Islet of Langerhans (tissue), 1 donor: ENCODE measurements at regions not wholly inside any gene's neighbourhood (a gene's known extent, or its start where the extent isn't known, plus 50 kb on each side); places are given as distances from the start of the nearest gene placed in this dataset.
A peak's percentile ranks its signal among the peaks of the same experiment; 100 is the strongest.

Experiments used
- FAIRE-seq: peaks from one replicate; lab custom pipeline; 2011; peaks lifted over from hg19 to GRCh38; lab: Jason Lieb, UNC

DNA sequence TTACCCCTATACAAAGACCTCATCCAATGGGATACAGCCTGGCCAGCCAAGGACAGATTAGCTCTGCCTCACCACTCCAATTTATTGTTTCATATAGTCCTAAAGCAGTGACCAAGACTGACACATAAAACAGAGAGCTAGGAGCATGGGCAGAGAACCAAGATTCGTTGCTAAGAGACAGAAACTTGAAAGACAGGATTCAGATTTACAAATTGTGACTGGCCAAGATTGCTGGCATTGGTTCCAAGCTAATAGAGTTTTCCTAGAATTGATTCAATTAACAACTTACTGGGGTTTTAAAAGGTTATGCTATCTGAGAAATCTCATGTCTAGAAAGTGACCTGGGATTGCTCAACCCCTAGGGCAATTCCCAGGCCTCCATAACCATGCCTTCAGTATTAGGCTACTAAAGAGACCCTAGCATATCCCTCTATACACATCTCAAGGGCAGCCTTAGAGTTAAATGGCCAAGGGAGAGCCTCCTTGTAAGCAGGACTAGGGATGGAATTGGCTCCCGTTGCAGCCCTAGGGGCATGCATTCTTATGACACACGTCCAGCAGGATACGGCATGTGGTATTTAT, 75.6 kb downstream of the ICOS start:
- FAIRE-seq = no peak

- no peak for FAIRE-seq
These were observed 78.7 kb downstream of the ICOS start for GRCh38 chr2:204015118-204015843.

DNA sequence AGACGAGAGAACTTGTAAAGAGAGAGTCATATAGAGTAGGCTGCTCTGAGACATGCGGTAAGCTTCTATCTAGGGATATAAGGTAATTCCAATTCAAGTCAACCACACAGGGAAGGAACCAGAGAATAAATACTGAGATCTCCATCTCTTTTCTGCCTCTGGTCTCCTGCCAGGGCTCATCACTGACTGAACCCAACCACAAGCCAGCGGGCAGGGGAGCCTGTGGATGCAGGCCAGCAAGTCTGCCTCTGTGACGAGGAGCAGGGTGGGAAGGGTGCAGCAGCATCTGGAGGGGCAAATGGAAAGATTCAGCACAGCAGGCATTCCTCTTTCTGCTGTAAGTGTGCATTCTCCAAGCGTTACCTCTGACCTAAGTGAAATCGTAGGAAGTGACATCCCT, 82.2 kb downstream of the ICOS start:
- no peak for FAIRE-seq

DNA sequence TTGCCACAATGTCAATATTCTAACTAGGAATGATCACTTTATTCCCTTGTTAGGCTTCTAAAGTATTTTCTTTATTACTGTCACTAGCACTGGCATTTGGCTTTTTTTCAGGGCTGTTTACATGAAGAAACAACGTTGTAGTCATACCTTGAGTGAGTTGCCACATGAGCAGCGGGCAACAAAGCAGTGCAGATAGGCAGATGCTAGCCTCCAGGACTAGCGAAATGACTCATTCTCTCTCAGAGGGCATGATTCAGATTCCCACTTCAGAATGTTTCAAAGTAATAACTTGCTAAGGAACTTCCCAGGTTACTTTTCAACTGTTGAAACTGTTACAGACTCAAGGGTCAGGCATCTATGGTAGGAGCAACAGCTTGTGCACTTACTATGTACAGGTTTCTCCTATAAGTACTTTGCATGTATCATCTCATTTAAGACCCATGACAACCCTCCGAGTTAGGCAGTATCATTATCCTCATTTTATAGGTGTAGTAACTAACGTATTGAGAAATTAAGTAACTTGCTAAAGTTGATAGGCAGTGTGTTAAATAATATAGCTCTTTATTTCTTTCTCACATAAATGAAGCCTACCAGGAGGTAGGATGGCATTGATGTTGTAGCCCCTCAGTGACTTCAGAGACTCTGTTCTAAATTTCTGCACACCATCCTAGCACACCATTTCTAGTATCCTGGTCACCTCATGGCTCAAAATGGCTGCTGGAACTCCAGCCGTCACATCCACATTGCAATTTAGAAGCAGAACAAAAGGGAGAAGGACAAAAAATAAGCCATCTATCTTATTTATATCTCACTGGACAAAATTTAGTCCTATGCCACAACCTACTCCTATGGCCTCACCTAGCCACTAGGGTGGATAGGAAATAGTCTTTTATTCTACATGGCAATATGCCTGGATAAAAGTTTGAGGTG, 83.3 kb downstream of the ICOS start:
- FAIRE-seq = no peak

DNA sequence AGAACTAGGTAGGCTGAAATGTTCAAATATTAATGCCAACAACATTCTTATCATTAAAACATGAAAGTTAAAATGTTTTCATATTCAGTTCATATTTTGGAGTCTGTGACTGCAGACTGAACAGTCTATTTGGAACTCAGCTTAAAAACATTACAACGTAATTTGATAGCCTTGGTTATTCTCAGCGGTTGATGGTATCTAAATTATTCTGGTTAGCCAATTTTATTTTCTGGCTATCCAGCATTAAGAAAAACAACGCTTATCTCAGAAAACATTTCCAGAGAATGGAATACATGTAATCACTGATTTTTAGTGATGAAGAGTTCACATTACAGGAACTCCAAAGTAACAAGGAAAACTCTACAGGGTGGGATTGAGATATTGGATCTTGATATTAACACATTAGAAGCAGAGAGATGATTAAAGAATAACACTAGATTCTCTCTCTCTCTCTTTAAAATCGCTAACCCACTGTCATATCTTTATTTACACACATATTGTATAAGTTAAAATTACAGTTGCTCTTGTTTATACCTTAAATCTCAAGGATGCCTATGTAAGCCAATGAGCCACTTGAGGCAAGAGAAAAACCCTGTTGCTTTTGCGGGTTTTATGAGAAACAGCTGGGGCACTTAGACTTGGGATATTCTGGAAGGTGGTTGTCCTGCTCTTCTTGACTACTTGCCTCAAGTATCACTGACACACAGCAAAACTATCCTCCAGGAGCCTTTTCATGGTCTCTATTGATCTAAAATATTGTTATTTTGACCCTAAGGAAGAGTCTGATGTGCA, 84.9 kb downstream of the ICOS start:
- no peak for FAIRE-seq

DNA sequence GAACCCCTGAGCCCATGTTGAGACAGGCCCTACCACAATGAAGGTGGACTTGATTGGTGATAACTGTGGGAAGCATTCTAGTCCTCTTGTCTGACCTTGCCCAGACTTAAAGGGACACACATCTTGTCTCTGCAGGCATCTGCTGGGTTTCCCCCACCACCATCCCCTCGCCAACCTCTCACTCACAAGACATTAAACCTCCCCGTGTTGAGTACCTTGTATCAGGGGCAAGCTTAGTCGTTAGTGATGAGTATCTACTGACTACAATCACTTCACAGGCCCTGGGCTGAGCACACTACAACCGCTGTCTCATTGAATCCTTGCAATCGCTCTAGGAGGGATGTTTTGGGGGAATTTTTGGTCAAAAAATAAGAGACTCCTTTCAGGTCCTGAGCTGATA, 86.0 kb downstream of the ICOS start:
- no peak for FAIRE-seq

- no peak for FAIRE-seq
These were observed 86.5 kb downstream of the ICOS start for GRCh38 chr2:204023088-204023487.

GRCh38 chr2:204024503-204024902, 87.9 kb downstream of the ICOS start:
- FAIRE-seq = peak; percentile 86

GRCh38 chr2:204024906-204025475, 88.4 kb downstream of the ICOS start:
- no peak for FAIRE-seq

- FAIRE-seq = no peak
These were observed 89.7 kb downstream of the ICOS start for GRCh38 chr2:204026294-204026693.

GRCh38 chr2:204027091-204027490, 90.5 kb downstream of the ICOS start:
- no peak for FAIRE-seq

GRCh38 chr2:204030322-204030721, 93.8 kb downstream of the ICOS start:
- no peak for FAIRE-seq

- FAIRE-seq = no peak
These were observed 94.5 kb downstream of the ICOS start for GRCh38 chr2:204031056-204031455.

DNA sequence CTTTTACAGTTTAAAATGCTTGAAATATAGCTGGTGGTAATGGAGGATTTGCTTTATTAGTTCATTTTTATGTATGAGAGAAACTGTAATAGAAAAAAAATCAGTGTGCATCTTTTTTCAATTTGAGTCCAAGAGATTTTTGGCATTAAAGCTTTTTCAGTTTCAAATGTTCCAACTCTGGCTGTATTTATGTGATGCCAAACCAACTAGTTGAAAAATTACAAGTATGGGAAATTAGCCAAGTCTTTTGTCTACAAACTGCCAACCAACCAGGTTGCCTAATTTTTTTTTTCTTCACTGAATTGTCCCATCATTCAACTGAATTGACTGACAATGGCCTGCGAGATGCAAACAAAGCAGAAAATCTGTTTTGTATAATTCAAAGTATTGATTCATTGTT, 95.7 kb downstream of the ICOS start:
- no peak for FAIRE-seq

DNA sequence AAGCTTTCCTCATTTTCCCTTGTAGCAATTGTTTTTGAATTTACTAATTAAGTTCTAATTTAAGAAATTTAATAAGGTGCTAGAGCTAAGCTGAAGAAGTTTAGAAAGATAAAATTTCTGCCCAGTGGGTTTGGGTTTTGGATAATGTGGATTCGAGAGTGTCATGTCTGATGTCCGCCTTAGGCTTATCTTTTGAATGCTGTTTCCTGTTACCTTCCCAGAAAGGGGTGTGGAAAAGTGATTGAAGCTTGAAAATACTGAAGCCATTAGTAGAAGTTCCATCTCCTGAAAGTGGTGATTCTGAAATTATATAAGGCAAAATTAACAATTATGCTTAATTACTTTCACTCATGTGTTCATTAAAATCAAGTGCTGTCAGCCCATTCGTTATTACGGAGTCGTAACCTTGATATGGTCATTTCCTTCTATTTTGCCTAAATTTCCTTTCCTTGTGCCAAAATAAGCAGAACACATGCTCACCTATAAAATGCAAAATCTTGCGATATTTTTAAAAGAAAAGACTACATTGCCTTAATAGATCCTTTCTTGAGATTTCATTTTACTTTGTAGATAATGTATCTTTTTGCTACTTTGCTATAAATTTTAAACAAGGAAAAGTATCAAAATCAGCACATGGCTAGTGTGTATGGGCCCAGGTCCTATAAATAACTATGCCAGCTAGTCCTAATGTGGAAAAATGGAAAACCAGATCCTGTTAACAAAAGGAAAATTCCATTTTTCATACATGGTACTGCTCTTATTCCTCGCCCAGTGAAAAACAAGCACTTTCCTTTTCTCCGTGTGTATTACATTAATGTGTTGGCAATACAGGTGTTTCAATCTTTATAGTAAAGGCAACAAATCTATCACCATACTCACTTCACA, 97.3 kb downstream of the ICOS start:
- no peak for FAIRE-seq

DNA sequence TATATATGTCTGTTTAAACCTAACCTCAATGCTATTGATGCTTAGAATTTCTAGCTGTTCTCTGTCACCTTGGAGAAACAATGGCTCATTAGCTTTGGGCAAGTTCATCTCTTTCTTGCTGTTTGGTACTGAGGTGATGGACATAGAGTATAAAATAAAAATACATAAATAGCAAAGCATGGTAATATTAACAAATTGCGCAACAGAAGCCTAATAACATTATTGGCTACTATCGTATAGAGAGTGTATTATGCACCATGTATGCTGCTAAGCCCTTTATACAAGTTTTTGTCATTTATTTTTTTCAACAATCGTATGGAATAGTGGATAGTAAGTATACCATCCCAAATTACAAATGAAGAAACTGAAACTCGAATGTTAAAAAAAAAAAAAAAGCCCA, 100.1 kb downstream of the ICOS start:
- FAIRE-seq = no peak

GRCh38 chr2:204037286-204037685, 100.7 kb downstream of the ICOS start:
- FAIRE-seq = no peak

- no peak for FAIRE-seq
These were observed 102.8 kb downstream of the ICOS start for GRCh38 chr2:204039298-204039838.

DNA sequence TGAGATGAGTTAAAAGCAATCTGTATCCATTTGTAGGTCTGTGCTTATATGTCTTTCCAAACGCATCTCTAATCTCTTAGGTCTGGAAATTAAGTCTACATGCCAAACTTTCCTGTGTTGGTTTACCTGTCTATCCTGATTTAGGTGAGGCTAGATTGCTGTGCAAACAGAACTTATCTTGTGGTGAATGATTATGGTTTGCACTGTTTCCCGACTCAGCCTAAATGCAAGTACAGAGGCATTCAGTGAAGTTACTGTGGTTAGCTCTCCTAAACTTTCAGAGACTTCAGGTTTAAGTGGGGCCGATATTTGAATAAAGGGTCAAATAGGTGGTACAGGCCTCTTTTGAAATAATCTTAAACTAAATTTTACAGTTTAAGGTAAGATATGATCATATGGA, 103.5 kb downstream of the ICOS start:
- FAIRE-seq = no peak

DNA sequence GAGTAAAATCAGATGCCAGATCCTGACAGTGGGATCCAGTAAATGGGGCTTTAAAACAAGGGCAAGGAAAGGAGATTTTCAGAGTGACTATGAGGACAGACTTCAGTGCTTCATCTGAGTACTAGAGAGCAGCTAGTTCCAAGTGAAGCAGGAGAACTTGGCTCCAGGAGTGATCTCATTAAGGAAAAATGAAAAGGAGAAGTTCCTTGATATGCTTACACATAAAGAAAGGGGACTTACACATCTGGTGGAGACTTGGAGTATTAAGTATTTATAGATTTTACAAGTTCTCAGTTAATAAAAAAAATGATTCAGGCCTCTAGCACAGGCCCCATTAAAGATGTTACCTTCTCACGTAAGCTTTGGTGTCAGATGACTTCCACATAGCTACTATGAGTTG, 105.8 kb downstream of the ICOS start:
- no peak for FAIRE-seq

- FAIRE-seq = no peak
These were observed 109.6 kb downstream of the ICOS start for GRCh38 chr2:204046145-204046544.
